T-helper 1 cell (primary cell): ENCODE measurements at regions not wholly inside any gene's neighbourhood (a gene's known extent, or its start where the extent isn't known, plus 50 kb on each side); places are given as distances from the start of the nearest gene placed in this dataset.

ENCODE experiments used
- DNase-seq, 5 donors: peaks; one replicate each; pipeline ENCODE4 v3.0.0-alpha.2; 2012 to 2020

DNA sequence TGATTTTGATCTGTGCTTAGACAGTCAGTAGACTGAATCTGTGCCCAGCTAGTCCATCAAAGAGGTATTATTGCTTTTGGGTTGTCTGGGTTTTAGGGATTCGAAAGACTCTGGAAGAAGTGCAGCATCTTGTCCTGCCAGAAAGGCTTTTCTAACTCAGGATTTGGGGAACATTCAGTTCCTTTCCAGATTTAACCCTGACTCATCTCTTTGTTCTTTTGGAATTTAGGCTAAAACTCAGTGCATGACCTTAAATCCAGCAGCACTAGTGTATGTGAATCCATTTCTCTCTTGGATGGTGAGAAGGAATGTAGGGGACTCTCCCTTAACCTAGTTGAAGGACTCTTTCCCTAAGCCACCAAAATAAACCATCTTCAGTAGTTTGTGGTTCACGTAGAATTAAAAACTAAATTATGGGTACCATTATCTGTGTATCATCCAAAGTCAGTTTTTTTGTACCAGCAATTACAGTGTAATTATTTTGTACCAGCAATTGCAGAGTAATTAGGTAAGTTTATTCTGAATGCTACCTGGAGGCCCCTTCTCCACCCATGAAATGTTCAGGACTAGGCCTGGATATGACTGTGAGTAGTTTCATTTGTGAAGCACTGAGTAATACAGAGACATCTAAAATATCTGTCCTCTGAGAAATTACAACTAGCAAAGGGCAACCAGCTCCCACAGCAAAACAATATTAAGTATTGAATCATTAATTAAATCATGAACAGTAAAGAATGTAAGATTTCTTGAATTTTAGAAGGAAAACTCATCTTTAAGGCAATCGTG is 384.0 kb downstream of the TMA16 start:
- no peak for DNase-seq

GRCh38 chr4:163892417-163892816 is 397.9 kb downstream of the TMA16 start:
- DNase-seq, result no peak

GRCh38 chr4:163895378-163896005 is 401.0 kb downstream of the TMA16 start:
- DNase-seq, result peak in 1 of 5 donors; percentile 6

- DNase-seq, result no peak
Observed at GRCh38 chr4:163901319-163901718, 406.8 kb downstream of the TMA16 start.

DNA sequence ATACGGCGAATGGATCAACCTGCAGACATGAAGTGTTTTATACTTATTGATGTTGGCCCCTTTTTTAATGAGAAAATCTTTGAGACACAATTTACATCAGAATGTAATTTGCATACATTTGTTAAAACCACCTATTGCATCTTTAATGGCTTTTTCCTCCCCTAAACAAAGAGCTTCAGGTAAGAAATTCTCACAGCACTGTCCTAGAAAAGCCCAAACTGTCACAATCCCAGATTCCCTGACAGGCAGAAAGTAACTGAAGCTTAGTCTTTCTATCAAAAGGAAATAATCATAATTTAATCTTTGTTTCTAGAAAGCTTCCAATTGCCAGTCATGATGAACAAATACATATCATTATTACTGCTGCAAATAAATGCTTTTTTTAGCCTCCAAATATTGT is 407.9 kb downstream of the TMA16 start:
- no peak for DNase-seq

- no peak for DNase-seq
Observed at GRCh38 chr4:163911891-163912290, 417.4 kb downstream of the TMA16 start.

DNA sequence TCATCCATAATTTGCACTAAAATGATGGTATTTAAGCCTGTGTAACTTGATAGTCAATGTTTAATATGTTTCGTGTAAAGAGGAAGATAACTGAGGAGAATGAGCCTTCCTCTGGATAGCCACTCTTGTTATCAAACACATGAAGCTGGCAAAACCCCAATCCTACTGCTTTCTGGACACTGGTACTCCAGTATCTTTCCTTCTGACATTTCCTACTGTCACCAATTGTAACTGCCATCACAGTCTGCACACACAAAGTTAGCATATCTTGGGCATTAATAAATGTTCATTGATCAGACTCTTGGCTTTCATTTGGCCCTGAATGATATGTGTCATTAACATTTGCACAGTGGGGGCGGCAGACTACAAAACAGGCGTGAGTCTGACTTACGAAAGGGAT is 419.1 kb downstream of the TMA16 start:
- no peak for DNase-seq

DNA sequence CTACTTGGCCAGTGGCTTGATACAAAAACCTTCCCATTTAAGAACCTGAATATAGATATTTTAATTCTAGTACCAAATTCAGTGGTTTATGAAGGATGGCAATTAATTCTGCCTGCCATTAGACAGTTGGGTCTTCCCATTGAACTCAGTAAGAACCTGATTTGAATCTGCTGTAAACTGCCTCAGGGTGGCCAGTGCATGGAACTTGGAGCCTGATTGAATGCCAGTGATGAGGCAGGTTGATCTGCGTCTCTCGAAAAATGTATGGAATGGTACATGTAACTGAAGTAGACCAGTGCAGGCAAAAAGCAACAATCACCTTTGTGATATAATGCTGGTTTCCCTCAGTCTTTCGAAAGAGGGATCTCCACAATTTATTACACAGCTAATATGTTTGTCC is 421.4 kb downstream of the TMA16 start:
- no peak for DNase-seq

GRCh38 chr4:163920426-163920825 is 425.9 kb downstream of the TMA16 start:
- no peak for DNase-seq

GRCh38 chr4:163922302-163922701 is 427.8 kb downstream of the TMA16 start:
- DNase-seq, result no peak

DNA sequence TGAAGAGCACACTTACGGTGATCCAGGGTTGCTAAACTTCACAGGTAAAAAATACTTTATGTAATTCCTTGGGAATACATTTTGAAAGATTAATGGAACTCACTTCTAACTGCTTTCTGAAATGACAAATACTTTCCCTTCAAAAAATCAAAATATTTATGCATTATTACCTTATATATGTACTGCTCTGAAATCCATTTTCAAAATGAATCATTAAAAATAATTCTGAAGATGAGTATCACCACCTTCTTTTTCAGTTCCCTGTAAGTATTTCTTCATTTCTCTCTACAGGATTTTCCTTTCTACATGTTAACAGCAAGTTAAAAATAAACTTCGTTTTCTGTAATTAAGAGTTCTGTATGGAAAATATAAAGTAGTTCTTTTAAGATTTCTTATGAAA is 428.6 kb downstream of the TMA16 start:
- DNase-seq, result no peak

DNA sequence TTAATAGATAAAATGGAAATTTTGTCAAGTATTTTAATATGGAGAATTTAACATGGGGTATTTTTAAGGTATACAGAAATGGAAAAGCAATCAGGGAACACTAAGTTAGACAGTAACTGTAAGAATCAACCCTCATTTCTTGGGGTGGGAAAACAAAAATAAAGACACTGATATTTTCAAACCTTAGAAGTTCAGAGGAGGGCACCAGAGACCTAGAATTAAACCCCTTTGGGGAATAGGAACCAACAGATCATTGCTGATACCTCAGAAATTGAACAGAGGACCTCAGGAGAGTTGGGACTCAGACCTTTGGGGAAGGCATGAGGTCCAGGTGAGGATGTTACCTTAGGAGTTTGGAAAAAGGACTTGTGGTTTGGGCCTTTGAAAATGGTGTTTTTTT is 435.6 kb downstream of the TMA16 start:
- DNase-seq, result no peak

DNA sequence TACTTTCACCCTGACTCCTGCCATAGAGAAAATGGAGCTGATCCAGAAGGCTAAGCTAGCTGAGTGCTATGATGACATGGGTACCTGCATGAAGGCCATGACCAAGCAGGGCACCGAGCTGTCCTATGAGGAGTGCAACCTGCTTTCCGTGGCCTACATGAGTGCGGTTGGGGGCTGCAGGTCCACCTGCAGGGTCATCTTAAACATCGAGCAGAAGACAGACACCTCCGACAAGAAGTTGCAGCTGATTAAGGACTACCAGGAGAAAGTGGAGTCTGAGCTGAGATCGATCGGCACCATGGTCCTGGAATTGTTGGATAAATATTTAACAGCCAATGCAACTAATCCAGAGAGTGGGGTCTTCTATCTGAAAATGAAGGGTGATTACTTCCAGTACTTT is 438.0 kb downstream of the TMA16 start:
- DNase-seq, result no peak

- no peak for DNase-seq
Observed at GRCh38 chr4:163939597-163939996, 445.1 kb downstream of the TMA16 start.

GRCh38 chr4:163941221-163941905 is 446.9 kb downstream of the TMA16 start:
- DNase-seq, result no peak

- no peak for DNase-seq
Observed at GRCh38 chr4:163948920-163949455, 454.5 kb downstream of the TMA16 start.

GRCh38 chr4:163949976-163950601 is 455.6 kb downstream of the TMA16 start:
- no peak for DNase-seq

- DNase-seq, result no peak
Observed at GRCh38 chr4:163955288-163955687, 460.8 kb downstream of the TMA16 start.

DNA sequence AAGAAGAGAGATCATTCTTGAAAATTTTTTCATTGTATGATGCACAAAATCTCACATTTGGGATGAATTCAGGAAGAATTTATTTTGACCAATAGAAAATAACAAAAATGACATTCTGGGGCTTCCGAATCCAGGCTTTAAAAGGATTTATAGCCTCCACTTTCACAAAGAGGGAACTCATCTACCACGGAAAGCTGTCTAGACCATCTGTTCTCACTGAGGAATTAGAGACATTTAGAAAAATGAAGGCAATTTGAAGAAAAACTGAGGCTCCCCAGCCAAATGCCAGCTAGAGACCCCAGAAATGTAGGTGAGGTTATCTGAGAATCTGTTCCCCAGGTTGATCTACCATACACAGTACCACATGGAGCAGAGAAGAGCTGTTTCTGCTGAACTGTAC is 464.3 kb downstream of the TMA16 start:
- no peak for DNase-seq

- DNase-seq, result no peak
Observed at GRCh38 chr4:163959932-163960331, 465.4 kb downstream of the TMA16 start.

- DNase-seq, result no peak
Observed at GRCh38 chr4:163966612-163967011, 472.1 kb downstream of the TMA16 start.

DNA sequence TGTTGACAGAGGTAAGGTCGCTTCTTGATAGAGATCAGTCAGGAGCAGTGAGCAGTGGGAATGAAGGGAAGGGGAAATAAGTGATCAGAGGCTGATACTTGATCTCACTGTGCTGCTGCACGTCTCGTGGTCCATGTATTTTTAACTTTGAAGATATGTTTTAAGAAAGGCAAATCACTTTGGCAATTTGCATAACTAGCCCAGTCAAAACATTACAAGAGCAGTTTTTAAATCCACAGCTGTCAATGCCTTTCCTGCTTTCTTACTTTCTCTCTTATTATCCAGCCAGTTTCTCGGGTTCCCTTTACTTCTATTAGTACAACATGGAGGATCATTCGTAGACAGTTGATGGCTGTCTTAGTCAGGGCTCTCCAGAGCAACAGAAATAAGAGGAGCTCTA is 472.8 kb downstream of the TMA16 start:
- no peak for DNase-seq

DNA sequence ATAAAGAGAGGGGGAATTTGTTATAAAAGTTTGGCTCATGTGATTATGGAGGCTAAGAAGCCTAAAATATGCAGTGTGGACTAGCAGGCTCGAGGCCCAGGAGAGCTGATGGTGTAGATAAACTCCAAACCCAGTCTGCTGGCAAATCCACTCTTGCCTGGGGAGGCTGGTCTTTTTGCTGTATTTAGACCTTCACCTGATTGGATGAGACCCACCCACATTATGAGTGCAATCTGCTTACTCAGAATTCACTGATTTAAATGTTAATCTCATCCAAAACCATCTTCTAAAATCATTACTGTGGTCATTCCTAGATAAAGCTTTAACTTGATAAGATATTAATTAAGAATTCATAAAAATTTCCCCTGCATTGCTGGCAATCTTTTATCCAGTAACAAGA is 473.2 kb downstream of the TMA16 start:
- no peak for DNase-seq
